DMS 273 (cell line): ENCODE measurements at regions not wholly inside any gene's neighbourhood (a gene's known extent, or its start where the extent isn't known, plus 50 kb on each side); places are given as distances from the start of the nearest gene placed in this dataset.

ENCODE experiments used
- DNase-seq: peaks from one replicate; lab custom pipeline; 2025; ENCODE audit not compliant: unreplicated experiment; lab: John Stamatoyannopoulos, UW

GRCh38 chr17:52647411-52647810, 488.9 kb upstream of the CA10 start:
- DNase-seq = no peak

- no peak for DNase-seq
Measured at GRCh38 chr17:52636443-52636842, 477.9 kb upstream of the CA10 start.

GRCh38 chr17:52606590-52606989, 448.1 kb upstream of the CA10 start:
- DNase-seq = no peak

- no peak for DNase-seq
Measured at GRCh38 chr17:52606098-52606497, 447.6 kb upstream of the CA10 start.

- DNase-seq = no peak
Measured at GRCh38 chr17:52604105-52604504, 445.6 kb upstream of the CA10 start.

- peak; percentile 6 for DNase-seq
Measured at GRCh38 chr17:52597452-52598215, 439.1 kb upstream of the CA10 start.

GRCh38 chr17:52594516-52594915, 436.0 kb upstream of the CA10 start:
- DNase-seq = no peak

GRCh38 chr17:52546990-52547389, 388.5 kb upstream of the CA10 start:
- no peak for DNase-seq

- DNase-seq = no peak
Measured at GRCh38 chr17:52546493-52546892, 388.0 kb upstream of the CA10 start.

GRCh38 chr17:52537421-52537820, 378.9 kb upstream of the CA10 start:
- DNase-seq = peak; percentile 27

- DNase-seq = peak; percentile 78
Measured at GRCh38 chr17:52536489-52536888, 378.0 kb upstream of the CA10 start.

GRCh38 chr17:52532373-52532772, 373.9 kb upstream of the CA10 start:
- no peak for DNase-seq

GRCh38 chr17:52524096-52524637, 365.7 kb upstream of the CA10 start:
- DNase-seq = no peak

- no peak for DNase-seq
Measured at GRCh38 chr17:52517176-52517575, 358.7 kb upstream of the CA10 start.

- no peak for DNase-seq
Measured at GRCh38 chr17:52515927-52516326, 357.4 kb upstream of the CA10 start.

GRCh38 chr17:52505601-52506000, 347.1 kb upstream of the CA10 start:
- no peak for DNase-seq

GRCh38 chr17:52504081-52504480, 345.6 kb upstream of the CA10 start:
- no peak for DNase-seq

- no peak for DNase-seq
Measured at GRCh38 chr17:52495646-52496045, 337.1 kb upstream of the CA10 start.

GRCh38 chr17:52482271-52482670, 323.8 kb upstream of the CA10 start:
- DNase-seq = no peak

GRCh38 chr17:52477824-52478699, 319.5 kb upstream of the CA10 start:
- peak; percentile 37 for DNase-seq

GRCh38 chr17:52476638-52477313, 318.3 kb upstream of the CA10 start:
- no peak for DNase-seq
